ENCODE measurements at regions not wholly inside any gene's neighbourhood (a gene's known extent, or its start where the extent isn't known, plus 50 kb on each side); places are given as distances from the start of the nearest gene placed in this dataset.

GRCh38 chr14:25472700-25473099, 422.8 kb upstream of the STXBP6 start:
- H3K27ac ChIP-seq, result no peak overlapping the region
- no peaks in the 10 kb centered on the region for H3K4me1 ChIP-seq (ENCODE audit: control insufficient read depth in 1 of 2, low read depth in 2 of 2)
- ATAC-seq (ENCODE audit: insufficient number of reproducible peaks, low FRiP score, low read depth), result no peak
- H3K27me3 ChIP-seq (replicated peaks; ENCODE audit: insufficient read depth), result no peaks in the 10 kb centered on the region
- H3K4me3 ChIP-seq, result no peak overlapping the region
- H3K9me3 ChIP-seq, result no peaks in the 10 kb centered on the region
- no peaks in the 10 kb centered on the region for H3K36me3 ChIP-seq
- no peak for DNase-seq (ENCODE audit: low spot score)
- TF ChIP-seq CTCF (IDR thresholded peaks at IDR 0.05), result no peak

GRCh38 chr14:25464772-25465171, 414.8 kb upstream of the STXBP6 start:
- no peak overlapping the region for H3K4me3 ChIP-seq
- H3K27me3 ChIP-seq (replicated peaks; ENCODE audit: insufficient read depth), result no peaks in the 10 kb centered on the region
- DNase-seq (ENCODE audit: low spot score) (no peak), ATAC-seq (ENCODE audit: insufficient number of reproducible peaks, low FRiP score, low read depth) (no peak)
- H3K4me1 ChIP-seq (ENCODE audit: control insufficient read depth in 1 of 2, low read depth in 2 of 2), result no peaks in the 10 kb centered on the region
- H3K36me3 ChIP-seq, result no peaks in the 10 kb centered on the region
- no peak overlapping the region for H3K27ac ChIP-seq
- H3K9me3 ChIP-seq, result no peaks in the 10 kb centered on the region
- no peak for TF ChIP-seq CTCF (IDR thresholded peaks at IDR 0.05)

- DNase-seq (ENCODE audit: low spot score) (no peak), ATAC-seq (ENCODE audit: insufficient number of reproducible peaks, low FRiP score, low read depth) (no peak)
- TF ChIP-seq CTCF (IDR thresholded peaks at IDR 0.05), result no peak
- Histone ChIP-seq H3K4me1 (ENCODE audit: control insufficient read depth in 1 of 2, low read depth in 2 of 2) (no peaks in the 10 kb centered on the region), H3K9me3 (no peaks in the 10 kb centered on the region), H3K36me3 (no peaks in the 10 kb centered on the region), H3K27me3 (replicated peaks; ENCODE audit: insufficient read depth) (no peaks in the 10 kb centered on the region), H3K4me3 (no peak overlapping the region), H3K27ac (no peak overlapping the region)
Observed at GRCh38 chr14:25464078-25464477, 414.1 kb upstream of the STXBP6 start.

GRCh38 chr14:25463480-25463879, 413.5 kb upstream of the STXBP6 start:
- no peaks in the 10 kb centered on the region for H3K4me1 ChIP-seq (ENCODE audit: control insufficient read depth in 1 of 2, low read depth in 2 of 2)
- no peak overlapping the region for H3K27ac ChIP-seq
- no peaks in the 10 kb centered on the region for H3K36me3 ChIP-seq
- no peak for TF ChIP-seq CTCF (IDR thresholded peaks at IDR 0.05)
- ATAC-seq (ENCODE audit: insufficient number of reproducible peaks, low FRiP score, low read depth) (no peak), DNase-seq (ENCODE audit: low spot score) (no peak)
- no peak overlapping the region for H3K4me3 ChIP-seq
- no peaks in the 10 kb centered on the region for H3K27me3 ChIP-seq (replicated peaks; ENCODE audit: insufficient read depth)
- no peaks in the 10 kb centered on the region for H3K9me3 ChIP-seq

GRCh38 chr14:25461780-25462179, 411.8 kb upstream of the STXBP6 start:
- TF ChIP-seq CTCF (IDR thresholded peaks at IDR 0.05), result no peak
- H3K4me3 ChIP-seq, result no peak overlapping the region

More at GRCh38 chr14:25461780-25462179, 411.8 kb upstream of the STXBP6 start:
- Histone ChIP-seq H3K4me1 (ENCODE audit: control insufficient read depth in 1 of 2, low read depth in 2 of 2) (no peaks in the 10 kb centered on the region), H3K36me3 (no peaks in the 10 kb centered on the region), H3K27me3 (replicated peaks; ENCODE audit: insufficient read depth) (no peaks in the 10 kb centered on the region), H3K9me3 (no peaks in the 10 kb centered on the region), H3K27ac (no peak overlapping the region)
- no peak for DNase-seq (ENCODE audit: low spot score)
- ATAC-seq (ENCODE audit: insufficient number of reproducible peaks, low FRiP score, low read depth), result no peak

All from thoracic aorta (tissue), 2 donors.